Small intestine (tissue), 7 donors: ENCODE measurements at regions not wholly inside any gene's neighbourhood (a gene's known extent, or its start where the extent isn't known, plus 50 kb on each side); places are given as distances from the start of the nearest gene placed in this dataset.
A peak's percentile ranks its signal among the peaks of the same experiment; 100 is the strongest.

Experiments used
- DNase-seq, 2 donors: peaks; one replicate each; pipeline versions ENCODE4 v3.0.0 to v3.0.0-alpha.2; 2013
- FAIRE-seq: peaks from 2 replicates; lab custom pipeline; 2012; peaks lifted over from hg19 to GRCh38; lab: Jason Lieb, UNC
- H3K27ac ChIP-seq, 3 donors: one replicate each; pipeline ENCODE4 v1.5.1; 2013; ENCODE audit warnings: low read length in 2 of 3, mild to moderate bottlenecking in 2 of 3, control low read depth in 1 of 3, inconsistent platforms in 1 of 3, low read depth in 1 of 3, moderate library complexity in 1 of 3
- H3K27me3 ChIP-seq, 3 donors: one replicate each; pipeline ENCODE4 v1.6.1; 2013; ENCODE audit warnings: low read length in 3 of 3, inconsistent platforms in 1 of 3; ENCODE audit not compliant: control insufficient read depth in 3 of 3, insufficient read depth in 3 of 3
- H3K36me3 ChIP-seq, 3 donors: one replicate each; pipeline ENCODE4 v1.6.1; 2013; ENCODE audit warnings: low read length in 3 of 3, inconsistent platforms in 1 of 3, low read depth in 1 of 3, mild to moderate bottlenecking in 1 of 3, moderate library complexity in 1 of 3; ENCODE audit not compliant: control insufficient read depth in 3 of 3, insufficient read depth in 2 of 3
- H3K4me1 ChIP-seq, 3 donors: one replicate each; pipeline ENCODE4 v1.6.1; 2013; ENCODE audit warnings: low read length in 2 of 3, inconsistent platforms in 1 of 3, low read depth in 1 of 3, mild to moderate bottlenecking in 1 of 3, moderate library complexity in 1 of 3; ENCODE audit not compliant: control insufficient read depth in 3 of 3, insufficient read depth in 2 of 3
- H3K4me3 ChIP-seq, 3 donors: one replicate each; pipeline ENCODE4 v1.5.1; 2013; ENCODE audit warnings: low read length in 3 of 3, control low read depth in 1 of 3, inconsistent platforms in 1 of 3, low read depth in 1 of 3, mild to moderate bottlenecking in 1 of 3, moderate library complexity in 1 of 3
- H3K9me3 ChIP-seq, 2 donors: one replicate each; pipeline ENCODE4 v1.6.1; 2013; ENCODE audit warnings: low read depth in 1 of 2, low read length in 1 of 2; ENCODE audit not compliant: control insufficient read depth in 2 of 2, insufficient read depth in 1 of 2
- WGBS, 3 donors: extraction: QIAGEN DNeasy Blood & Tissue Kit; methylation state at CpG; one replicate each; pipeline ENCODE4 v1.1.7; 2013; 5-methylcytosine and 5-hydroxymethylcytosine counted together
- donor health status: healthy with polysubstance abuse.
- donor health status: control.
- donor health status: control.
- donor health status: Bipolar disorder and iron deficiency.
- donor health status: healthy.

DNA sequence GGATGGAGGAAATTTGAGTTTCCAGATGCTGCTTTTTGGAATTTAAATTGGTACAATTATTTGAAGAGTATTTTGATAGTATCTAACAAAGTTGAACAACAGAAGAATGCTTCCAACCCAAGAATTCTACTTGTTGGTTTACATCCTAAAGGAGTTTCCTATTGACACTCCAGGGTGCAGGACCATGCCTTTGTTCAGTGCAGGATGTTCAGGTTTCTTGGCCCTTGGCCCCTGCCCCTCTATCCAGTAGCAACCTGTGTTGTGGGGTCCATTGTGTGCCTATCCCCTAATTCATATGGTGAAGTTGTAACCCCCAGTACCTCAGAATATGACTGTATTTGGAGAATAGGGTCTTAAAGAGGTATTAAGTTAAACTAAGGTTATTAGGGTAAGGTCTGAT lies 750.0 kb upstream of the ZNF608 start:
- no peak overlapping the region for H3K27ac ChIP-seq
- H3K4me1 ChIP-seq: no peaks in the 10 kb centered on the region
- no peak overlapping the region for H3K4me3 ChIP-seq
- FAIRE-seq (no peak), DNase-seq (no peak)
- H3K9me3 ChIP-seq: peaks cover 0 to 5% of the 10 kb centered on the region in 2 donors
- no peaks in the 10 kb centered on the region for H3K36me3 ChIP-seq
- no peaks in the 10 kb centered on the region for H3K27me3 ChIP-seq

DNA sequence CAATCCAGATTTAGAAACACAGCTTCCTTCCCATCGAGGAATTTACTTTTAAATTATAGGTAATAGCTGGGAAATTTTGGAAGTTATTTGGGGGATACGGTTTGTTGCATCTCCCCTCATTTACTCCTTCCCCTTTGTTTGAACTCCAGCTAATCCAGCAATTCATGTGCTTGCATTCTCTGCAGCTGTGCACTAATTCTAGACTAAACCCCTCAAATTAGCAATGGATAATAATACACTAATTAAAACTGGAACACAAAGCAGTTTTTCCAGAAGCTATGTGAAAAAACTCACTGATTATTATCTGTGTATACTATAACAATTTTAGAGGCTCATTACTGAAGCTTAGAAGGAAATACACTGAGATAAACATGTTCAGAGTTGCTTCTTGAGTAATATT lies 751.2 kb upstream of the ZNF608 start:
- 59 to 83% (median 75%) methylated on average over 2 of the region's 2 CpGs for WGBS, 3 donors

DNA sequence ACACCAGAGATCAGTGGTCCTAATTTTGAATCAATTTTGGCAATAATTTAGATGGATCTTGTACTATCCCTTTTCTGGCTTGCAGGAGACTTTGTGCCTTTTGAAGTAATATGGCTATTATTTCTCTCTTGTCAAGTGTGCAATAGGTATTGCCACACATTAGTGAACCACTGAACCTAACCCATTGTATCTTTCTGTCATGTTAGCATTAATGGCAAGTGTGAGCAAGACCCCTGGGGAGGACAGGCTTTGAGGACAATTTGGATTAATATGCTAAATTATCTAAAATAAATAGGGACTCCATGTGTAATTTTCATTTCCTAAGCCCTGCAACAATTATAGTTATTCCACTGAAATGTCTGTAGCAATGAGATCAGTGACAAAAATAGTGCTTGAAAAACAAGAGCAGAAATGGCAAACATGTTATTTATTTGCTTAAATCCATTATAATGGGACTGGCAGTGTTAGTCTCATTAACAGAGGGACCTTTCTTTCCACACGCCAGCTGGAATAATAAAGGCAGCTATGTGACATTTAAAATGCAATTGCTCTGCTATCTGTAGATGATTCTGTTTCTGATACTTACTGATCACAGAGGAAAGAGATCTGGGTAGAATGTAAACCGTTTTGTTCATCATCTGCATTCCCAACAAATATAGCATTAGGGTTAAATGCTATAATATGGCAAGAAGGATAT lies 753.3 kb upstream of the ZNF608 start:
- no peaks in the 10 kb centered on the region for H3K4me1 ChIP-seq
- no peak overlapping the region for H3K4me3 ChIP-seq
- H3K9me3 ChIP-seq: no peaks in the 10 kb centered on the region
- H3K27ac ChIP-seq: no peak overlapping the region
- no peak for FAIRE-seq
- no peaks in the 10 kb centered on the region for H3K36me3 ChIP-seq
- WGBS, 3 donors: 50 to 73% (median 72%) methylated on average over 2 of the region's 2 CpGs
- no peaks in the 10 kb centered on the region for H3K27me3 ChIP-seq
- no peak for DNase-seq

More for the DNA sequence above, 751.2 kb upstream of the ZNF608 start:
- no peak for FAIRE-seq
- Histone ChIP-seq H3K4me3 (no peak overlapping the region), H3K36me3 (no peaks in the 10 kb centered on the region), H3K9me3 (peaks cover 0 to 5% of the 10 kb centered on the region in 2 donors), H3K27me3 (no peaks in the 10 kb centered on the region), H3K27ac (no peak overlapping the region), H3K4me1 (no peaks in the 10 kb centered on the region)
- DNase-seq: no peak

DNA sequence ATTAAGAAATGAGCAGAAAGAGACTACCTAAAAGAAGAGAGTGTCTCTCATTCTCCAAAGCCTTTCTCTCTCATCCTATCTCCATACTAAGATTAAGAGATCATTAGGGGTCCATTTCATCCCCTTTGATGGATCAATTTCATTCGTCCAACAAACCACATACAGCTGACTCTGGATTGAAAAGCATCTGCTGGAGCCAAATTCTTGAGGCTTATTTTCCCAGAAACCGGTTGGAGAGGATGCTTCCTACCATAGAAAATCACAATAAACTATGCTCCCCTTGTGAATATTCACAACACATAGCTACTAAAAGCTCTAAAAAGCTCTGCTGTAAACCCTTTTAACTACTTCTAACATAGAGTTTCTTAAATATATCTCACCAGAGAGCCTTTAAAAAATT lies 755.0 kb upstream of the ZNF608 start:
- Histone ChIP-seq H3K27me3 (no peaks in the 10 kb centered on the region), H3K36me3 (no peaks in the 10 kb centered on the region), H3K27ac (no peak overlapping the region), H3K4me3 (no peak overlapping the region), H3K9me3 (no peaks in the 10 kb centered on the region), H3K4me1 (no peaks in the 10 kb centered on the region)
- FAIRE-seq: no peak
- no peak for DNase-seq
- 61 to 85% (median 68%) methylated on average over 2 of the region's 2 CpGs for WGBS, 3 donors

DNA sequence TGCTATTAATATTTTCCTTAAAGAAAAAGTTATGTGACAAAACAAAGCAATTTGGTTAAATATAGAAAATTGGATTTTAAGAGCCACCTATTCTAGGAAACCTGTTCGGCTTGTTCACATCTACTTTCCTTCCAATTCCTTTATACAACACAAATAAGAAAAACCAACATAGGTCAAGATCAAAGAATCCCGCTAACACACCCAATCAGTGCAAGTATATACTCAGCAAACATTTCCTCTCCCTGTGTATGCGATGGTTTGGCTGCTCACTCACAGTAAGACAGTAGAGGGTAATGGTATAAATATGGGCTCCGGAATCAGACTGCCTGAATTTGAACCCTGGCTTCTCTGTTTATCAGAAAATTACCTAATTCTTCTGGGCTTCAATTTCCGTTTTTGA lies 757.5 kb upstream of the ZNF608 start:
- no peak overlapping the region for H3K27ac ChIP-seq
- WGBS, 3 donors: 34 to 71% (median 38%) methylated on average over 5 of the region's 5 CpGs
- DNase-seq (peak in 1 of 2 donors; percentile 9), FAIRE-seq (no peak)
- H3K9me3 ChIP-seq: no peaks in the 10 kb centered on the region
- H3K36me3 ChIP-seq: no peaks in the 10 kb centered on the region
- H3K27me3 ChIP-seq: no peaks in the 10 kb centered on the region
- no peak overlapping the region for H3K4me3 ChIP-seq
- H3K4me1 ChIP-seq: no peaks in the 10 kb centered on the region

DNA sequence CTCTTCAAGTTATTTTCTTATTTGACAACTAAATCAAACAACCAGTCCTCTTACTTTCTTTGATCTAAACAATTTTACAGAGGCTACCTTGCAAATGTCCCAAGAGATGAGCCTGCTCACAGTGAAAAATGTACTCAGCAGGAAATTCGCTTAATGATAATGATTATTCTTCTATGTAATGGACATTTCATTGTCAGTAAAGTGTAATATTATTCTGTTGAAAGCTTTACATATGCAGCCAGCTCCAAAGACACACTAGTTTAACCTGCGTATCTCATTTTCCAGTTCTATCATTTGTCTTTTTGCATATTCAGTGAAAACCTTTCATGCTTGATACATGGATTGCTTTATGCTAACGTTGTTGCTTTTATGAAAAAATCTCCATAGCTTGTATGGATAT lies 758.7 kb upstream of the ZNF608 start:
- no peaks in the 10 kb centered on the region for H3K9me3 ChIP-seq
- DNase-seq (no peak), FAIRE-seq (no peak)
- no peaks in the 10 kb centered on the region for H3K27me3 ChIP-seq
- H3K4me1 ChIP-seq: no peaks in the 10 kb centered on the region
- no peak overlapping the region for H3K27ac ChIP-seq
- H3K36me3 ChIP-seq: no peaks in the 10 kb centered on the region
- WGBS, 3 donors: 90 to 93% (median 92%) methylated on average over 3 of the region's 3 CpGs
- H3K4me3 ChIP-seq: no peak overlapping the region

DNA sequence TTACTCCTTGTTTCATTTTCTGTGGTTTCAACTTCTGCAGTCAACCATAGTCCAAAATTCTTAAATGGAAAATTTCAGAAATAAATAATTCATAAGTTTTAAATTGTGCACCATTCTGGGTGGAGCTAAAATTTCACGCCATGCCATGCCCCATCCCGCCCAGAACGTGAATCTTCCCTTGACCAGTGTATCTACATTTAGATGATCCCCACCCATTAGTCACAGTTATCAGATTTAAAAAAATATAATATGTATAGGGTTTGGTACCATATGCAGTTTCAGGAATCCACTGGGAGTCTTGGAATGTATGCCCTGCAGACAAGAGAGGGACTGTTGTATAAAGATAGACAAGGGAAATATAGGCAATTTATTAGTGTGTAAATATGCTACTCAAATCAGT lies 759.7 kb upstream of the ZNF608 start:
- Histone ChIP-seq H3K9me3 (no peaks in the 10 kb centered on the region), H3K4me1 (no peaks in the 10 kb centered on the region), H3K36me3 (no peaks in the 10 kb centered on the region), H3K4me3 (no peak overlapping the region), H3K27ac (no peak overlapping the region), H3K27me3 (no peaks in the 10 kb centered on the region)
- WGBS, 3 donors: 90 to 95% (median 90%) methylated on average over 3 of the region's 3 CpGs
- no peak for FAIRE-seq
- DNase-seq: no peak

DNA sequence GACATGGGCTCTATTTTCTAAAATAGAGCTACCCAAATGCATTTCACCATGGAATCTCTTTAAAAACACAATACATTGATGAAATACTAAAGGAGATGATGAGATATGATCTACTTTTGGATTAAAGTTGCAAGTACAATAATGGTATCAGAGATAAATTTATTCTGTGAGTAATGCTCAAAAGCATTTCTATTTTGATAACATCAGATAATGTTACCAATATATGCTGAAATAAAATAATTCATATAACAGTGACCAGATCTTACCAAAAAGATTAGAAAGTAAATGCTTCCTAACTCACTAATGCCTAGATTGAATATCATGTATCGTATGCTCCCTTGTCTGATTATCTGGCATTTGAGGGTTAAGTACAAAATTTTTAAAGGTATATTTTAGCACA lies 761.8 kb upstream of the ZNF608 start:
- Histone ChIP-seq H3K9me3 (no peaks in the 10 kb centered on the region), H3K4me3 (no peak overlapping the region), H3K27me3 (no peaks in the 10 kb centered on the region), H3K36me3 (no peaks in the 10 kb centered on the region), H3K27ac (no peak overlapping the region), H3K4me1 (no peaks in the 10 kb centered on the region)
- FAIRE-seq (no peak), DNase-seq (no peak)
- 93 to 100% (median 94%) methylated on average over 1 of the region's 1 CpG for WGBS, 3 donors

DNA sequence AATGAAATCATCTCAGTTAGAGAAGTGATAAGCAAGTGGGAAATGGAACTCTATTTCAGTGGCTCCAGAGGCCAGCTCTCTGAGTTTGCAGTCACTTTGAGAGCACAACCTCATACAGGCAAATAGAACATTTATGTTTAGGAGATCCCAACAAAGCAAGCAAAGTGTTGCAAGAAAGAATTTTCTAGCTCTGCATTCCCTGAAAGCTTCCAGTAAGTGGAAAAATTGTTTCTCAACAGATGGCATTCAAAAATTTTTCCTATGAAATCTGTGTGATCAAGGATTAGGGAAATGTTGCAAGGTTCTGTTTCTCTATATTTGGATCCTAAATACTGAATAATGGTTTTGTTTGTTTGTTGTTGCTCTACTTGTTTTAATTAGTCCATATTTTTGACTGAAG lies 764.2 kb upstream of the ZNF608 start:
- Histone ChIP-seq H3K36me3 (no peaks in the 10 kb centered on the region), H3K27ac (no peak overlapping the region), H3K4me3 (no peak overlapping the region), H3K9me3 (no peaks in the 10 kb centered on the region), H3K4me1 (no peaks in the 10 kb centered on the region), H3K27me3 (no peaks in the 10 kb centered on the region)
- FAIRE-seq (no peak), DNase-seq (no peak)
